ENCODE measurements at regions not wholly inside any gene's neighbourhood (a gene's known extent, or its start where the extent isn't known, plus 50 kb on each side); places are given as distances from the start of the nearest gene placed in this dataset.

GRCh38 chr11:97961431-97961830, 1059.3 kb upstream of the CNTN5 start:
- H2BK120ac ChIP-seq (ENCODE audit: low read depth, low read length, poor library complexity, severe bottlenecking), result no peak overlapping the region

More at GRCh38 chr11:97961431-97961830, 1059.3 kb upstream of the CNTN5 start:
- no peak overlapping the region for H3K4me3 Mint-ChIP-seq
- H3K27ac ChIP-seq (ENCODE audit: insufficient read length, low read depth, low read length), result no peak overlapping the region
- no peak overlapping the region for H2BK20ac ChIP-seq (ENCODE audit: low read depth, low read length, poor library complexity, severe bottlenecking)
- H3K23ac ChIP-seq (ENCODE audit: insufficient read length, low read depth, low read length), result no peak overlapping the region
- H3T11ph ChIP-seq (ENCODE audit: low read length), result no peak overlapping the region
- H3K4me1 Mint-ChIP-seq, result 0 out of 4 replicates have a peak, but pooled peaks cover 0 to 2% of the 10 kb centered on the region in 2 experiments
- H3K9ac ChIP-seq (ENCODE audit: extremely low read depth, insufficient read length, low read length), result no peak overlapping the region
- no peaks in the 10 kb centered on the region for H3K9me3 ChIP-seq (ENCODE audit: control insufficient read depth, low read depth, low read length)
- no peaks in the 10 kb centered on the region for H3K4me1 ChIP-seq (ENCODE audit: insufficient read depth, low read length)
- no peak for TF ChIP-seq CTCF (conservative IDR thresholded peaks at IDR 0.05)
- no peaks in the 10 kb centered on the region for H3K27me3 ChIP-seq (ENCODE audit: insufficient read depth, low read length)
- H3K79me2 ChIP-seq (ENCODE audit: insufficient read depth, low read length), result no peaks in the 10 kb centered on the region
- no peak overlapping the region for H2BK12ac ChIP-seq (ENCODE audit: insufficient read length, low read depth, low read length)
- H3K79me1 ChIP-seq (ENCODE audit: insufficient read depth, low read depth, low read length, poor library complexity, severe bottlenecking), result no peaks in the 10 kb centered on the region
- no peak overlapping the region for H4K5ac ChIP-seq (ENCODE audit: insufficient read length, low read depth, low read length)
- H2BK15ac ChIP-seq (ENCODE audit: low read depth, low read length), result no peak overlapping the region
- DNase-seq, result no peak
- no peak overlapping the region for H3K4me2 ChIP-seq (ENCODE audit: insufficient read depth, insufficient read length, low read length)
- H3K56ac ChIP-seq (ENCODE audit: insufficient read length, low read depth, low read length), result no peak overlapping the region
- no peak overlapping the region for H3K14ac ChIP-seq (ENCODE audit: insufficient read depth, low read length)
- no peaks in the 10 kb centered on the region; a peak in 1 of 7 replicates for H3K36me3 Mint-ChIP-seq (ENCODE audit: insufficient read depth in 1 of 3, low read depth in 3 of 3)
- H3K9me3 Mint-ChIP-seq, result no peaks in the 10 kb centered on the region; a peak in 1 of 5 replicates
- WGBS (ENCODE audit: extremely low coverage, insufficient read length, low lambda C conversion rate), result no CpG with 5 or more reads among the region's 4 CpGs
- H2BK5ac ChIP-seq (ENCODE audit: insufficient read length, low read length), result no peak overlapping the region
- H3K27me3 Mint-ChIP-seq (ENCODE audit: low read depth), result no peaks in the 10 kb centered on the region
- H4K20me1 ChIP-seq (ENCODE audit: control insufficient read depth, insufficient read depth, insufficient read length), result no peaks in the 10 kb centered on the region
- H4K91ac ChIP-seq (ENCODE audit: insufficient read length, low read depth, low read length), result no peak overlapping the region
- H2AFZ ChIP-seq (ENCODE audit: low read length), result no peak overlapping the region
- H3K27ac Mint-ChIP-seq, result no peak overlapping the region
- no peak overlapping the region for H4K8ac ChIP-seq (replicated peaks; ENCODE audit: insufficient read length, low read depth, low read length)
- no peak overlapping the region for H3K4ac ChIP-seq (ENCODE audit: low read depth, low read length)
- no peak overlapping the region for H3K18ac ChIP-seq (ENCODE audit: insufficient read length, low read depth, low read length)
- no peaks in the 10 kb centered on the region for H3K23me2 ChIP-seq (ENCODE audit: insufficient read length, low read depth, low read length, poor library complexity, severe bottlenecking)
- H2AK5ac ChIP-seq (ENCODE audit: insufficient read length, low read length), result no peak overlapping the region
